ENCODE measurements at regions not wholly inside any gene's neighbourhood (a gene's known extent, or its start where the extent isn't known, plus 50 kb on each side); places are given as distances from the start of the nearest gene placed in this dataset.

GRCh38 chr2:74079522-74080341, 68.0 kb downstream of the BOLA3 start:
- TF ChIP-seq CTCF (IDR thresholded peaks at IDR 0.05; ENCODE audit: low read depth, low read length, missing control alignments) = no peak
- in situ Hi-C loops (cut with HindIII; ENCODE audit: low sequenced_read_pairs) = no loop called here
- no peak overlapping the region for H3K4me3 ChIP-seq (ENCODE audit: low read depth, low read length)
- no peak for DNase-seq (ENCODE audit: low read depth)

GRCh38 chr2:74080346-74080745, 67.4 kb downstream of the BOLA3 start:
- H3K4me3 ChIP-seq (ENCODE audit: low read depth, low read length) = no peak overlapping the region
- TF ChIP-seq CTCF (IDR thresholded peaks at IDR 0.05; ENCODE audit: low read depth, low read length, missing control alignments) = peak; percentile 35
- no peak for DNase-seq (ENCODE audit: low read depth)
- in situ Hi-C loops (cut with HindIII; ENCODE audit: low sequenced_read_pairs) = no loop called here

GRCh38 chr2:74081030-74081762, 66.5 kb downstream of the BOLA3 start:
- no peak for TF ChIP-seq CTCF (IDR thresholded peaks at IDR 0.05; ENCODE audit: low read depth, low read length, missing control alignments)
- in situ Hi-C loops (cut with HindIII; ENCODE audit: low sequenced_read_pairs) = no loop called here
- no peak for DNase-seq (ENCODE audit: low read depth)
- no peak overlapping the region for H3K4me3 ChIP-seq (ENCODE audit: low read depth, low read length)

- DNase-seq (ENCODE audit: low read depth) = no peak
- no peak for TF ChIP-seq CTCF (IDR thresholded peaks at IDR 0.05; ENCODE audit: low read depth, low read length, missing control alignments)
- H3K4me3 ChIP-seq (ENCODE audit: low read depth, low read length) = no peak overlapping the region
- in situ Hi-C loops (cut with HindIII; ENCODE audit: low sequenced_read_pairs) = no loop called here
Observed at GRCh38 chr2:74081763-74082110, 66.0 kb downstream of the BOLA3 start.

DNA sequence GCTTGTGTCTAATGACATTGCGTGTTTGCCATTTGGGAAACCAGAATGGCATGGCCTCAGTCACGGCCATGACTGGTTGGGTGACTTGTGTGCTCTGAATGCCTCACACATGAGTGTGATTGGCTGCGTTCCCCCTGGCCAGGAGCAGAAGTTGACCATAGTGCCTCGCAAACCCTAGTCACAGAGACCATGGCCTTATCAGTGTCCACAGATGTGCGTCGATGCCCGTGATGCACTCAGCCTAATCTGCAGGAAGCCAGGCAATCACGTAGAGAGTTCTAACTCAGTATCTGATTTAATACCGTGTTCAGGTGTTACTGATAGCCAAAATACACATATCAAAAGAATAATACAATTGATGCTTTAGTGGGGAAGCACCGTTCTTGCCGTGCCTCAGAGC, 64.0 kb downstream of the BOLA3 start:
- TF ChIP-seq CTCF (IDR thresholded peaks at IDR 0.05; ENCODE audit: low read depth, low read length, missing control alignments) = no peak
- no peak for DNase-seq (ENCODE audit: low read depth)
- H3K4me3 ChIP-seq (ENCODE audit: low read depth, low read length) = no peak overlapping the region
- in situ Hi-C loops (cut with HindIII; ENCODE audit: low sequenced_read_pairs) = no loop called here

Data from astrocyte of the cerebellum (primary cell).